HT-29 (cell line): ENCODE measurements at regions not wholly inside any gene's neighbourhood (a gene's known extent, or its start where the extent isn't known, plus 50 kb on each side); places are given as distances from the start of the nearest gene placed in this dataset.
"Not testable (repeated sequence)": the region's sequence is repeated elsewhere in the genome, so short reads cannot be mapped to it uniquely, and the experiment has no call there.

Experiments used
- DNase-seq: peaks from one replicate; pipeline ENCODE4 v3.0.0-alpha.2; 2015; ENCODE audit warnings: low spot score

GRCh38 chr4:63302078-63302477 is 1107.2 kb downstream of the TECRL start:
- no peak for DNase-seq

GRCh38 chr4:63296773-63297172 is 1112.5 kb downstream of the TECRL start:
- peak; percentile 13 for DNase-seq

GRCh38 chr4:63275491-63275890 is 1133.8 kb downstream of the TECRL start:
- DNase-seq: no peak

- no peak for DNase-seq
These were observed 1140.1 kb downstream of the TECRL start for GRCh38 chr4:63269156-63269555.

GRCh38 chr4:63233671-63234070 is 1175.6 kb downstream of the TECRL start:
- no peak for DNase-seq

GRCh38 chr4:63232058-63232457 is 1177.2 kb downstream of the TECRL start:
- DNase-seq: no peak

- DNase-seq: no peak
These were observed 1183.0 kb downstream of the TECRL start for GRCh38 chr4:63226229-63226628.

GRCh38 chr4:63222466-63222865 is 1186.8 kb downstream of the TECRL start:
- no peak for DNase-seq

GRCh38 chr4:63221477-63221876 is 1187.8 kb downstream of the TECRL start:
- no peak for DNase-seq

GRCh38 chr4:63218856-63219255 is 1190.4 kb downstream of the TECRL start:
- DNase-seq: no peak

GRCh38 chr4:63214076-63214475 is 1195.2 kb downstream of the TECRL start:
- no peak for DNase-seq

GRCh38 chr4:63211776-63212479 is 1197.3 kb downstream of the TECRL start:
- peak; percentile 2 for DNase-seq

GRCh38 chr4:63211375-63211774 is 1197.9 kb downstream of the TECRL start:
- DNase-seq: no peak

- not testable (repeated sequence) for DNase-seq
These were observed 1216.2 kb downstream of the TECRL start for GRCh38 chr4:63193029-63193428.

- no peak for DNase-seq
These were observed 1237.9 kb downstream of the TECRL start for GRCh38 chr4:63171341-63171740.

- no peak for DNase-seq
These were observed 1238.3 kb downstream of the TECRL start for GRCh38 chr4:63170923-63171322.

GRCh38 chr4:63169836-63170235 is 1239.4 kb downstream of the TECRL start:
- no peak for DNase-seq

- DNase-seq: no peak
These were observed 1253.7 kb downstream of the TECRL start for GRCh38 chr4:63155561-63155960.

- no peak for DNase-seq
These were observed 1285.8 kb downstream of the TECRL start for GRCh38 chr4:63123441-63123840.

- DNase-seq: no peak
These were observed 1286.3 kb downstream of the TECRL start for GRCh38 chr4:63122955-63123354.

- no peak for DNase-seq
These were observed 1302.7 kb downstream of the TECRL start for GRCh38 chr4:63106600-63106999.

GRCh38 chr4:63105839-63106238 is 1303.4 kb downstream of the TECRL start:
- DNase-seq: no peak

- no peak for DNase-seq
These were observed 1318.6 kb downstream of the TECRL start for GRCh38 chr4:63090641-63091040.

GRCh38 chr4:63085091-63085490 is 1324.2 kb downstream of the TECRL start:
- no peak for DNase-seq
